ENCODE measurements at regions not wholly inside any gene's neighbourhood (a gene's known extent, or its start where the extent isn't known, plus 50 kb on each side); places are given as distances from the start of the nearest gene placed in this dataset.

- Mint-ChIP-seq H3K4me1 (ENCODE audit: low read depth) (peaks cover 10% of the 10 kb centered on the region), H3K36me3 (ENCODE audit: low read depth) (peaks cover 9% of the 10 kb centered on the region), H3K4me3 (ENCODE audit: unreplicated experiment) (no peak overlapping the region), H3K27me3 (ENCODE audit: low read depth) (no peaks in the 10 kb centered on the region), H3K27ac (ENCODE audit: unreplicated experiment) (no peak overlapping the region), H3K9me3 (ENCODE audit: low read depth) (peaks cover 18% of the 10 kb centered on the region)
- TF ChIP-seq CTCF (IDR thresholded peaks at IDR 0.05): no peak
- no peak for DNase-seq (ENCODE audit: low spot score)
These were observed 129.7 kb upstream of the PARD3B start for GRCh38 chr2:204415406-204416181.

- peaks cover 18% of the 10 kb centered on the region for H3K9me3 Mint-ChIP-seq (ENCODE audit: low read depth)
- H3K27me3 Mint-ChIP-seq (ENCODE audit: low read depth): no peaks in the 10 kb centered on the region
- H3K27ac Mint-ChIP-seq (ENCODE audit: unreplicated experiment): no peak overlapping the region
- no peak overlapping the region for H3K4me3 Mint-ChIP-seq (ENCODE audit: unreplicated experiment)
- no peak for DNase-seq (ENCODE audit: low spot score)
- TF ChIP-seq CTCF (IDR thresholded peaks at IDR 0.05): no peak
- H3K4me1 Mint-ChIP-seq (ENCODE audit: low read depth): peaks cover 10% of the 10 kb centered on the region
- peaks cover 9% of the 10 kb centered on the region for H3K36me3 Mint-ChIP-seq (ENCODE audit: low read depth)
These were observed 129.0 kb upstream of the PARD3B start for GRCh38 chr2:204416236-204416635.

- Mint-ChIP-seq H3K4me3 (ENCODE audit: unreplicated experiment) (no peak overlapping the region), H3K27ac (ENCODE audit: unreplicated experiment) (no peak overlapping the region), H3K4me1 (ENCODE audit: low read depth) (no peaks in the 10 kb centered on the region), H3K36me3 (ENCODE audit: low read depth) (peaks cover 5% of the 10 kb centered on the region), H3K27me3 (ENCODE audit: low read depth) (no peaks in the 10 kb centered on the region), H3K9me3 (ENCODE audit: low read depth) (peaks cover 30% of the 10 kb centered on the region)
- TF ChIP-seq CTCF (IDR thresholded peaks at IDR 0.05): no peak
- no peak for DNase-seq (ENCODE audit: low spot score)
These were observed 119.5 kb upstream of the PARD3B start for GRCh38 chr2:204425821-204426220.

- H3K9me3 Mint-ChIP-seq (ENCODE audit: low read depth): peaks cover 31% of the 10 kb centered on the region
- peaks cover 12% of the 10 kb centered on the region for H3K36me3 Mint-ChIP-seq (ENCODE audit: low read depth)
- TF ChIP-seq CTCF (IDR thresholded peaks at IDR 0.05): no peak
- no peak overlapping the region for H3K4me3 Mint-ChIP-seq (ENCODE audit: unreplicated experiment)
- H3K4me1 Mint-ChIP-seq (ENCODE audit: low read depth): no peaks in the 10 kb centered on the region
- H3K27me3 Mint-ChIP-seq (ENCODE audit: low read depth): no peaks in the 10 kb centered on the region
- H3K27ac Mint-ChIP-seq (ENCODE audit: unreplicated experiment): no peak overlapping the region
- DNase-seq (ENCODE audit: low spot score): no peak
These were observed 116.6 kb upstream of the PARD3B start for GRCh38 chr2:204428675-204429074.

- Mint-ChIP-seq H3K27me3 (ENCODE audit: low read depth) (no peaks in the 10 kb centered on the region), H3K4me3 (ENCODE audit: unreplicated experiment) (no peak overlapping the region), H3K9me3 (ENCODE audit: low read depth) (peaks cover 19% of the 10 kb centered on the region), H3K27ac (ENCODE audit: unreplicated experiment) (no peak overlapping the region), H3K4me1 (ENCODE audit: low read depth) (peaks cover 20% of the 10 kb centered on the region), H3K36me3 (ENCODE audit: low read depth) (peaks cover 12% of the 10 kb centered on the region)
- DNase-seq (ENCODE audit: low spot score): no peak
- no peak for TF ChIP-seq CTCF (IDR thresholded peaks at IDR 0.05)
These were observed 113.7 kb upstream of the PARD3B start for GRCh38 chr2:204431529-204431928.

Data from chondrocyte (in vitro differentiated cells).